SK-N-DZ (cell line): ENCODE measurements at regions not wholly inside any gene's neighbourhood (a gene's known extent, or its start where the extent isn't known, plus 50 kb on each side); places are given as distances from the start of the nearest gene placed in this dataset.
"Not testable (repeated sequence)": the region's sequence is repeated elsewhere in the genome, so short reads cannot be mapped to it uniquely, and the experiment has no call there.

ENCODE experiments used
- DNase-seq: peaks from one replicate; pipeline ENCODE4 v3.0.0-alpha.2; 2015; ENCODE audit warnings: low spot score

DNA sequence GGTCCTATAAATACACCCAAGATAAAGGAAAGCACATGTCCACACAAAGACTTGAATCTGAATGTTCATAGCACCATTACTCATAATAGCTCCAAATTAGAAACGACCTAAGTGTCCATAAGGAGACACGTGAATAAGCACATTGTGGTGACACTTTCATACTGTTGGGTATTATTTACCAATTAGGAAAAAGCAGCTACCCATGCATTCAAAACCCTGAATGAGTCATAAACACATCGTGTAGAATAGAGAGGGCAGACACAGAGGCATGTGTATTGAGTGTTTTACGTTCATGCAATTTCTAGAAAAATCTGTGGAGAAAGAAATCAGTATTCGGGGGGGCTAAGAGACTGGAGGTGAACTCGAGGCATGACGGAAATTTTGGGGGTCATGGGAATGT lies 396.7 kb downstream of the THBS2 start:
- DNase-seq, result no peak

DNA sequence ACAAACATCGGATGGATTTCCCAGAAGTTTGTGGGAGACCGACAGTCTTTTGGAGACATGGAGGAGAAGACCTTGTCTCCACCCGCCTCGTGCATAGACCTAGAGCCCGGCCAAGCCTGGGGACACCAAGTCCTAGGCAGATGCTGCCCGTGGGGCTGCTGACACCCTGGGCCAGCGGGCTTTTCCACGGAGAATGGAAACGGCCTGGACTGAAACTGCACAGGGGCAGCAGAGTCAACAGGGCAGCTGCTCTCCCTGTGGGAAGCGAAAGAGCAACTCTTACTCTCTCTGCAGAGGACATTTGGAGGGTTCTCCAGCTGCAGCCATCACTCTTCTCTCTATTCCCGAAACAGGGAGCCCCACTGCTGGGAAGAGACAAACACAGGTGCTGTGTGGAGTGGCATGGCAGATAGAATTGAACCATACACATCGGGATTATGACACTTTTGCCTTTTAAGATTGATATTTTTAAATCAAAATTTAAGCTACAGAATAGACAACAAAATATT lies 401.2 kb downstream of the THBS2 start:
- DNase-seq, result no peak

DNA sequence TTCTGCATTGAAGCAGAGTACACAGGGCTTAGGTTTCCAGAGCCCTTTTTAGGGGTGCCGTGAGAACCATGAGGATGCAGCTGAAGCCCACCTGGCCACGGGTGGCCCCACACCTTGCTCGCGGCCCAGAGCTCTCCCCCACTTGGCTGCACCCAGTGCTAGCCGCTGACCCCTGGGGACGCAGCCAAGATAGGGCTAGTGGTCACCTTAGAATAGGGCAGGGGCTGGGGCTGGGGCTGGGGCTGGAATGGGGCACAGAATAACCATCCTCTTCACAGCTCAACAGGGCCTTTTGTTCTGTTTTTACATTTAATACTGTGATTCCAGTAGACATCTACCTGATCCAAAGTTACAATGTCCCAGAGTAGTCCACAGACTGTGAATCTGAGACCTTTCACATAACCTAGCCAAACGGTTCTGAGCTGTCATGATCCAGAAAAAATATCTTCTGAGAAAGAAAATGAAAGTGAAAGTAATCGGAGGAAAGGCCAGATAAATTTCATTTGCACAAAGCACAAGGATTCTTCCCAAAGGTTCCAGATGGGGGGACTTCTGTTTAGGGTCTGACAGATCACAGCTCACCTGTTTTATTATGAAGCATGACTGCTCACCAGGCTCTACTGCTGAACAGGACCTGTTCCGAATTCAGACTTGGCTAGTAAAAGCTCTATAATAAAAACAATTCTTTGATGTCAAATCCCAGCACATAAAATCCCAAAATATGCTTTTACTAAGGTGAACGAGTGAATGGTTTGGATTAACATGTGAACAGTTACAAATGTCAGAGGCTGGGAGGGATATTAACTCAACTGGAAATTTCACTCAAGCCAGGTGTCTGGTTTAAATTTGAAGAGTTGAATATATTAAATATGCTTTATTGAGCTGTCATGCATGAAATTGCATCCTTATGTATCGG lies 401.9 kb downstream of the THBS2 start:
- DNase-seq, result no peak

- DNase-seq, result not testable (repeated sequence)
Observed at GRCh38 chr6:168850027-168850736, 403.5 kb downstream of the THBS2 start.

DNA sequence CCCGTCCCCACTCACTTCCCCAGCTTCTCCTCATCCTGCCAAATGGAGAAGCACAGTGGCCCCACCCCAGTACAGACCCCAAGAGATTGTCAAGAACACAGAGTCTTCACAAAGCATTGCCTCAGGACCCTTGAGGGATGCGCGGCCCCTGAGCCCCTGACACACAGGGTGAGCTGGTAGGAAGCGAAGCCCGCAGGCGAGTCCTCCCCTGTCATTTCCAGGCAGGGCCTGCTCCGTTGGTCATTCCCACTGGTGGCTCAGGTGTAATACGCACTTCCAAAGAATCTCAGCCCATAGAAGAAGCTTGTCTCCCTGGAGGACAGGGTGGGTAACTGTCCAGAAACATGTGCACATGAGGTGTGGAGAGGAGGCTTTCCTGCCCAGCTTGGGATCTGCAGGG lies 404.2 kb downstream of the THBS2 start:
- no peak for DNase-seq

- DNase-seq, result no peak
Observed at GRCh38 chr6:168848797-168849196, 404.8 kb downstream of the THBS2 start.

- DNase-seq, result peak; percentile 47
Observed at GRCh38 chr6:168844821-168845609, 404.0 kb downstream of the SMOC2 start.

DNA sequence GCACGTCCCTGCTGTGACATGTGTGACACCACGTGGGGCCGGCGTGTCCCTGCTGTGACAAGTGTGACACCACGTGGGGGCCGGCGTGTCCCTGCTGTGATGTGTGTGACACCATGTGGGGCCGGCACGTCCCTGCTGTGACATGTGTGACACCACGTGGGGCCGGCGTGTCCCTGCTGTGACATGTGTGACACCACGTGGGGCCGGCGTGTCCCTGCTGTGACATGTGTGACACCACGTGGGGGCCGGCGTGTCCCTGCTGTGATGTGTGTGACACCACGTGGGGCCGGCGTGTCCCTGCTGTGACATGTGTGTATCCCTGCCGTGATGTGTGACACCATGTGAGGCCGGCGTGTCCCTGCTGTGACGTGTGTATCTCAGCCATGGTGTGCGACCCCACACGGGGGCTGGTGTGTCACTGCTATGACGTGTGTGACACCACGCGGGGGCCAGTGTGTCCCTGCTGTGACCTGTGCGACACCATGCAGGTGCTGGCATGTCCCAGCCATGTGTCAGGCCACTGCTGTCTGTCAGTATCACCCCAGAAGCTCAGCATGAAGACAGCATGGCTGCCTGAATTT lies 401.7 kb downstream of the SMOC2 start:
- not testable (repeated sequence) for DNase-seq

GRCh38 chr6:168841609-168842278 lies 400.8 kb downstream of the SMOC2 start:
- DNase-seq, result no peak

DNA sequence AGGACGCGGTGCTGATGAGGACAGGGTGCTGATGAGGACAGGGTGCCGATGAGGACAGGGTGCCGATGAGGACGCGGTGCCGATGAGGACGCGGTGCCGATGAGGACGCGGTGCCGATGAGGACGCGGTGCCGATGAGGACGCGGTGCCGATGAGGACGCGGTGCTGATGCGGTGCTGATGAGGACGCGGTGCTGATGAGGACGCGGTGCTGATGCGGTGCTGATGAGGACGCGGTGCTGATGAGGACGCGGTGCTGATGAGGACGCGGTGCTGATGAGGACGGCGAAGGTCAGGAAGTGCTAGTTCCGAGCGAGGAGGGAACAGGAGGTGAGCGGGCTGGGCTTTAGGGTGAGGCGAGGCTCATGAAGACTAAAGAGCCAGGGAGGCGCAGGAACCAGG lies 399.9 kb downstream of the SMOC2 start:
- not testable (repeated sequence) for DNase-seq

GRCh38 chr6:168840299-168840698 lies 399.3 kb downstream of the SMOC2 start:
- not testable (repeated sequence) for DNase-seq

DNA sequence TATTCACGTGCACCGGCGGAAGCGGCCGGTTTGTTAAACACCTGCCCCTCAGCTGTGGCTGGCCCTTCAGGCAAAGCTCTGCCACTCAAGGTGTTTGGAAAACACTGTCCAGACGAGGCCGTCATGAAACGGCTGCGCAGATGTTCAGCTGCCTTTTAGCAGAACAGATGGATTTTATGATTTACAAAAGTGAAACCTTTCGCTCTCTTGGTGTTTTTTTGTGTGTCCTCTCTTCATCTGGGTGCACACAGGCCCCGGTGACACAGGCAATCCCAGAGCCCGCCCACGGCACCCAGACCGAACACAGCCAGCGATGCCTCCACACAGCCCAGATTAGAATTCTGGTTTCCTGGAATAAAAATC lies 397.0 kb downstream of the SMOC2 start:
- peak; percentile 47 for DNase-seq

GRCh38 chr6:168837254-168838036 lies 396.5 kb downstream of the SMOC2 start:
- no peak for DNase-seq

DNA sequence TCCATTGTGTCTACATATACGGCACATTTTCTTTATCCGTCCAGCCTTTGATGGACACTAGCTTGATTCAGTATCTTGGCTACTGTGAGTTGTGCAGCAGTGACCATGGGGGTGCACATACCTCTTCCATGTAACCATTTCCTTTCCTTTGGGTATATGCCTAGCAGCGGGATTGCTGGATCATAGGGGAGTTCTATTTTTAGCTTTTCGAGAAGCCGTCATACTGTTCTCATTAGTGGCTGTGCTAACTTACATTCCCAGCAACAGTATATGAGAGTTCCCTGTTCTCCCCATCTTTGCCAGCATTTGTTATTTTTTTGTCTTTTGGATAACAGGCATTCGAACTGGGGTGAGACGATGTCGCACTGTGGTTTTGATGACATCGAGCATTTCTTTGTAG lies 395.0 kb downstream of the SMOC2 start:
- DNase-seq, result no peak

DNA sequence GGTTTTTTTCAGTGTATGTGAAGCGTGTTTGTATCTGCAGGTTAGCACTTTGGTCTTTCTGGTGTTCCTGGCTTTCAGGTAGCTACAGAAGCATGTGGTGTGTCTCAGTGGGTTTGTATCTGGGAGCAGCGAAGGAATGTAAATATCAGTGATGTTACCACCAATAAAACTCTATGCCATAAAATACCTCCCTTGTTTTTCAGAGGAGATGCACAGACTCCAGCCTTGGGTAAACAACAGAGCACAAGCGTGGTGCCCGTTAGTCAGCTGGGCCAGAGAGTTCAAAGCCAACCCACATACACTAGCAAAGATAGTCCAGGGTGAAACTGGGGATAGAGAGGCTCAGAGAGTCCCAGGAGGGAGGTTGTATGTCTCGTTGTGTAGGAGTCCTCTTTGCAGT lies 393.8 kb downstream of the SMOC2 start:
- DNase-seq, result no peak

DNA sequence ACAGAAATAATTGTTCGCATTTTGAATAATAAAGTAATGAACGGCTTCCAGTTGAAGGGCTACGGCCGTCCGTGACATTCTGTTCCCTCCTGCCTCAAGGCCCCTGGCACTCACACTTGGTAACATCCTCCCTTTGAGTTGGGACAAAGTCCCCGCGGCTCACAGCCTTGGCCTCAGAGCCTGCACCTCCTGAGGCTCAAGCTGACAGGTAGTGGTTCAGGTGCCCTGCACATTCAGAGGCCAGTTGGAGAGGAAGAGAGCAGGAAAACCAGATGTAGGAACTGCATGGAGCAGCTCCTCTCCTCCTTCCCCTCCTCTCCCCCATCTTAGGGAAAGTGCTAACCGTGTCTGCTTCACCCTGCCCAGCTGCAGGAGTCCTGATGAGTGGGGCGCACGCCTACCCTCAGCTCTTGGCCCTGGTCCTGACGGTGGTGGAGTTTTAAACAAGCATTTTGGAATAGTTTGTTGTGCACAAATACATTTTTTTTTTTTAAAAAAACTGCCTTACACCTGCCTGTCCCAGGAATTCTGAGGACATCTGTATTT lies 393.1 kb downstream of the SMOC2 start:
- DNase-seq, result no peak

DNA sequence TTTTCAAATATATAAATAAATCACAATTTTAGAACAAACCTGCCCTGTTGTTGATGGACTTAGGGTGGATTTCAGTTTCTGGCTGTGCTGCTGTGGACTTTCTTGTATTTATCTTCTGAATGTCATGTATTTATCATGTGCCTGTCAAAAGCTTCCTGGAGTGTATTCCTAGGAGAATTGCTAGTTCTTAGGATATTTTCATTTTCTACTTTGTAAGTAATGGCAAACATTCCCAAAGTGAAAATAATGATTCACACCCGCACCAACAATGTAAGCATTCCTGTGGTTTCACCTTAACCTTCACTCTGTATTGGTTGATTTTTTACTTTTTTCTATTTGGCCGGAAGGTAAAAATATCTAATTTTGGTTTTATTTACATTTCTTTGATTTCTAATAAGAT lies 387.8 kb downstream of the SMOC2 start:
- DNase-seq, result no peak

DNA sequence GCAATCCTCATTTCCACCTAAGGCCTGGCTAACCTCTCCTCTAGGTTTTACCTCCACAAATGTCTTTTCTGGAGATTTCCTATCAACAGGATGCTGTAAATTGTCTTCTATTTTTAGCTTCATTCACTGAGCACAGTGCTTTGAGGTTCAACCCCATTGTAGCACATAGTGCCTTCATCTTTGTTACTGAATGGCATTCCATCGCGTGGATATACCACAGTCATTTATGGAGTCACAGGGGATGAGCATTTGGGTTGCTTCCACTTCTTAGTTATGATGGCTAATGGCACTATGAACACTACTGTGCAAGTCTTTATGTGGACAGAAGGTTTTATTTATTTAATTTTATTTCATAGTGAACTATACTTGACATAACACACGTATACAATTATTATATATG lies 387.1 kb downstream of the SMOC2 start:
- DNase-seq, result no peak

DNA sequence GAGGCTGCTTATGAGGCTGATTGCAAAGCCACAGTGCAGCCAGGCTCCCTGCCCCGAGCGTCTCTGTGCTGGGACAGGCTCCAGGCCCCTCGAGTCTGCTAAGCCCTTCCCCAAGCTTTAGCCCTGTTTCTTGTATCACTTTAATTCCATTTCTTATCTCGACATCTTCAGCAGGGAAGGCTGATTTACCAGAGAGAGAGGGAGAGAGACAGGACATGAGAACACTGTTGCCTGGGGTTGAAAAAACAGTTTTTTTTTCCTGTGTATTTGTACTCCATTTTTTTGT lies 386.5 kb downstream of the SMOC2 start:
- DNase-seq, result peak; percentile 90
